ENCODE measurements at regions not wholly inside any gene's neighbourhood (a gene's known extent, or its start where the extent isn't known, plus 50 kb on each side); places are given as distances from the start of the nearest gene placed in this dataset.
A peak's percentile ranks its signal among the peaks of the same experiment; 100 is the strongest.
"Not testable (repeated sequence)": the region's sequence is repeated elsewhere in the genome, so short reads cannot be mapped to it uniquely, and the experiment has no call there.

GRCh38 chr3:191952609-191953008, 491.6 kb downstream of the PYDC2 start:
- no peak overlapping the region for H3K27ac ChIP-seq
- no peak for DNase-seq (ENCODE audit: low read depth, low spot score)

GRCh38 chr3:191958980-191959671, 498.2 kb downstream of the PYDC2 start:
- DNase-seq (ENCODE audit: low read depth, low spot score): peak; percentile 3
- H3K27ac ChIP-seq: no peak overlapping the region

- no peak overlapping the region for H3K27ac ChIP-seq
- DNase-seq (ENCODE audit: low read depth, low spot score): no peak
These were observed 499.0 kb downstream of the PYDC2 start for GRCh38 chr3:191959876-191960413.

GRCh38 chr3:191961022-191961421, 500.1 kb downstream of the PYDC2 start:
- DNase-seq (ENCODE audit: low read depth, low spot score): no peak
- no peak overlapping the region for H3K27ac ChIP-seq

GRCh38 chr3:191961529-191961928, 500.6 kb downstream of the PYDC2 start:
- H3K27ac ChIP-seq: no peak overlapping the region
- DNase-seq (ENCODE audit: low read depth, low spot score): no peak

GRCh38 chr3:191962324-191962723, 501.4 kb downstream of the PYDC2 start:
- no peak for DNase-seq (ENCODE audit: low read depth, low spot score)
- no peak overlapping the region for H3K27ac ChIP-seq

- DNase-seq (ENCODE audit: low read depth, low spot score): no peak
These were observed 502.2 kb downstream of the PYDC2 start for GRCh38 chr3:191963182-191963581.

GRCh38 chr3:191966556-191966955, 505.6 kb downstream of the PYDC2 start:
- H3K27ac ChIP-seq: no peak overlapping the region
- no peak for DNase-seq (ENCODE audit: low read depth, low spot score)

More at GRCh38 chr3:191963182-191963581, 502.2 kb downstream of the PYDC2 start:
- no peak overlapping the region for H3K27ac ChIP-seq

GRCh38 chr3:191968299-191968698, 507.3 kb downstream of the PYDC2 start:
- DNase-seq (ENCODE audit: low read depth, low spot score): no peak
- no peak overlapping the region for H3K27ac ChIP-seq

GRCh38 chr3:191972714-191973398, 511.9 kb downstream of the PYDC2 start:
- no peak for DNase-seq (ENCODE audit: low read depth, low spot score)
- H3K27ac ChIP-seq: no peak overlapping the region

GRCh38 chr3:191973820-191974219, 512.9 kb downstream of the PYDC2 start:
- no peak overlapping the region for H3K27ac ChIP-seq
- no peak for DNase-seq (ENCODE audit: low read depth, low spot score)

- no peak overlapping the region for H3K27ac ChIP-seq
- DNase-seq (ENCODE audit: low read depth, low spot score): no peak
These were observed 515.0 kb downstream of the PYDC2 start for GRCh38 chr3:191975936-191976335.

GRCh38 chr3:191980443-191980842, 519.5 kb downstream of the PYDC2 start:
- H3K27ac ChIP-seq: no peak overlapping the region
- no peak for DNase-seq (ENCODE audit: low read depth, low spot score)

GRCh38 chr3:191982481-191982880, 521.5 kb downstream of the PYDC2 start:
- no peak for DNase-seq (ENCODE audit: low read depth, low spot score)
- H3K27ac ChIP-seq: no peak overlapping the region

GRCh38 chr3:191985691-191986090, 524.7 kb downstream of the PYDC2 start:
- DNase-seq (ENCODE audit: low read depth, low spot score): no peak
- no peak overlapping the region for H3K27ac ChIP-seq

GRCh38 chr3:191987831-191988350, 526.9 kb downstream of the PYDC2 start:
- DNase-seq (ENCODE audit: low read depth, low spot score): no peak
- H3K27ac ChIP-seq: no peak overlapping the region

GRCh38 chr3:191993952-191994351, 533.0 kb downstream of the PYDC2 start:
- not testable (repeated sequence) for H3K27ac ChIP-seq; DNase-seq (ENCODE audit: low read depth, low spot score)

- no peak for DNase-seq (ENCODE audit: low read depth, low spot score)
- H3K27ac ChIP-seq: no peak overlapping the region
These were observed 536.1 kb downstream of the PYDC2 start for GRCh38 chr3:191997093-191997492.

GRCh38 chr3:191997579-191998268, 536.8 kb downstream of the PYDC2 start:
- DNase-seq (ENCODE audit: low read depth, low spot score): no peak
- no peak overlapping the region for H3K27ac ChIP-seq

GRCh38 chr3:192001218-192001617, 540.3 kb downstream of the PYDC2 start:
- no peak for DNase-seq (ENCODE audit: low read depth, low spot score)
- H3K27ac ChIP-seq: no peak overlapping the region

- no peak overlapping the region for H3K27ac ChIP-seq
- no peak for DNase-seq (ENCODE audit: low read depth, low spot score)
These were observed 545.0 kb downstream of the PYDC2 start for GRCh38 chr3:192005989-192006388.

All from epithelial cell of prostate (primary cell).